ENCODE measurements at regions not wholly inside any gene's neighbourhood (a gene's known extent, or its start where the extent isn't known, plus 50 kb on each side); places are given as distances from the start of the nearest gene placed in this dataset.

- no peak for DNase-seq (ENCODE audit: low read depth)
Measured at GRCh38 chr7:17521437-17521836, 223.0 kb downstream of the AHR start.

- no peak for DNase-seq (ENCODE audit: low read depth)
Measured at GRCh38 chr7:17523813-17524739, 225.6 kb downstream of the AHR start.

GRCh38 chr7:17524746-17525145 is 226.3 kb downstream of the AHR start:
- no peak for DNase-seq (ENCODE audit: low read depth)

- DNase-seq (ENCODE audit: low read depth) = no peak
Measured at GRCh38 chr7:17526621-17527020, 228.2 kb downstream of the AHR start.

DNA sequence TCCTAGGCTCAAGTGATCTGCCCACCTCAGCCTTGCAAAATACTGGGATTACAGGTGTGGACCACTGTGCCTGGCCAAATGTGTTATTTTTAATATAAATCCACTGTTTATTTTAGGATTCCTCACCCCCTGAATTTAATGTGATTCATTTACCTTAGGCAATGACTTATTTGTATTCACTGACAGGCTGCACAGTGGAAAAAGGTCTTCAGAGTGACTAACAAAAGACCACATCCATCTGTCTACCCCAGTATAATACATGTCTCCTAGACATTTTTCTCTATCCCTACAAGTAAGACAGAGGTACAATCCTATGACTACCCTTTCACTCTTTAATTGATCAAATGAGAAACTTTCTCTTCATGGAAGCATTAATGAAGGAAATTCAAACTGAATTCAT is 230.2 kb downstream of the AHR start:
- DNase-seq (ENCODE audit: low read depth) = no peak

GRCh38 chr7:17530244-17530643 is 231.8 kb downstream of the AHR start:
- DNase-seq (ENCODE audit: low read depth) = no peak

DNA sequence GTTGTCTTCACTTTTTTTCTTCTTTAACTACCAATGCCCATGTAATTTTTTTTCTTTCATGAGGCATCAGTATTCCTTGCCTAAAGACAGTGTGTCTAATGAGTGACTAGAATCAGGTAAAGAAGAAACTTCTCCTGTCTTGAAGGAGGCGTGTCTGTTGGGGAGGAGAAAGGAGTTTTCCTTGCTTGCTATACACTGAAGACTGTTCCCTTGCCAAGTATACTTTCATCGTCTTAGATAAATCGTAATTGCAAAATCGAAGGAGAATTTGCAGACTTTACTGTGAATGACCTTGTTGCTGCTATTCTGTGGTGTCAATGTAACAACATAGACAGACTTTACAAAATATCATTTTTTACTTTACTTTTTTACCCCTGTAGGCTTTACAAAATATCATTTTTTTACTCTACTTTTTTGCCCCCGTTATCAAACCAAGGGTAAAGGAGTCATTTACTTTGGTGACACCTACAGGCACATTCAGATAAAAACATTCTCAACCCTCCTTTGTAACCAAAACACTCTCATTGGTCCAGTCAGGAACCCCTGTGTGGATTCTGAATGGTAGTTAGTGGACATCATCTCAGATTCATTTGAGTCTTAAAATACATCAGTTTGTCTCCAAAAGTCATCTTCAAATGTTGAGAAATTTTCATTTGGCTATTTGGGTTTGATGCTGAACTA is 232.4 kb downstream of the AHR start:
- no peak for DNase-seq (ENCODE audit: low read depth)

DNA sequence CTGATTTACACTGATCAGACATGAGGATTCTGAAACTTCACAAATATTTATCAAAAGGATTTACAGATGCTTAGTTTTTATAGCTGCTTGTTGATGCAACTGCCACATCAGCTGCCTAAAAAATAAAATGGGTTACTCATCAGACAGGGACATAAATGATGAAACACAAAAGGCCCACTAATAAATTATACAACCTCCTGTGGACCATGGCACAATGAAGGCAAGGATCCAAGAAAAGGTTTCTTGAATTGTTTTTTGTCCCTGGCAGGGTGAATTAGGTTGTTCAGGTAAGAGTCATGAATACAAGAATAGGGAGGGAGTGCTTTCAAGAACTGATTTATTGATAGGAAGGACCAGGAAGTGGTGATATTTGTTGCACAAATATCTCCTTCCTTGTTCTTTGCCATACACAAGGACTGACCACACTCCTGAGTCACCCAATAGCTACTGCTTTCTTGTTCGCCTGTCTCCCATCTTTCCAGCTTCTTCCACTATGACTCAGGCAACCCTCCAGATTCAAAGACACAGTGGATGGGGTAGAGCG is 234.5 kb downstream of the AHR start:
- DNase-seq (ENCODE audit: low read depth) = no peak

DNA sequence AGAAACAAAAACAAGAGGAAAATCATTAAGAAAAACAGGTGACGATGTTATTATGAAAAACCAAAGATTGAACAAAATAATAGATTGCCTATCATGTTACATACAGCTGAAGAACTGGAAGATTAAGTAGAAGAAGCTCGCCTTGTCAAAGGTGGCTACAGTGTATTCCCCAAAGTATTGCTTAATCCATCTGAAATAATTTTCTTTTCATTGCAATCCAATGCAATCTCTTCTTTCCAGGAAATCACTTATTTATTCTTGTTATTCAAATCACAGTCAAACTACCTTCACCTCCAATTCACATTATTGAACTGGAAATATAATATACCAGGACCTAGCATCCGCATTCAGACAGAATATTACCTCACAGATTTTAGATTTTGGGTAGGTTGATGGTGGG is 235.9 kb downstream of the AHR start:
- no peak for DNase-seq (ENCODE audit: low read depth)

- DNase-seq (ENCODE audit: low read depth) = no peak
Measured at GRCh38 chr7:17535776-17536175, 237.3 kb downstream of the AHR start.

- DNase-seq (ENCODE audit: low read depth) = no peak
Measured at GRCh38 chr7:17544401-17544800, 245.9 kb downstream of the AHR start.

DNA sequence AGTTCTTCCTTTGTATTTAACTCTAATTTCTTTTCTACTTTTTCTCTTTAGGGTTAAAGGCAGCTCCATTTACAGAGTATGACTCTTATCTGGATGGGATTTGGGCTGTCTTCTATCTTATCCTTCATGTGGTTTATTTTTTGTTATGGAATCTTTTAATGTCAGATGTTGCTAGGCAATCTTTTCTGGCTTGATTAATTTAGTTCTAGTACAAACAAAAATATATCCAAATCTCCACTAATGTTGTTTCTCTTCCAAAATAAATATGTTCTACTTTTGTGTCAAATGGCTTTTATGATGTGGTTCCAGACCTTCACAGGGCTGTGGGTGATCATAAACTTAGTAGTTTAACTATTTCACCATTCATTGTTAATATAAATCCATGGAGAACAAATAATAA is 246.9 kb downstream of the AHR start:
- DNase-seq (ENCODE audit: low read depth) = no peak

GRCh38 chr7:17546189-17546588 is 247.7 kb downstream of the AHR start:
- no peak for DNase-seq (ENCODE audit: low read depth)

DNA sequence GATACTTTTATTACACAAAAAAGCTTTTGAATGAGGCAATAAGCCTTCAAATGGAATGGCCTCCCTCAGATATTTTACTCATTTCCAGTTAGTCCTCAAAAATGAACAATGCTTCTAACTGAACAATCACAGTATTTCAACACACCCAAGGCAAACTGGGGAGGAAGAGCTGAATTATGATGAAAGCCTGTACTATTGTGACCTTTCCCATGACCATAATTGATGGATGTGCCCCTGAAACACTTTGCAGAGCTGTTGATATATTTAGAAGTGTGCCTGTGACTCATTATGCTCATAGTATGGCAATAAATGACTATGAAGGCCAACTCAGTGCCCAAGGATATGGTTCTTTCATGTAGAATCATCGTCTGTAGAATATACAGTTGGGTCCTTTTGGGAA is 248.1 kb downstream of the AHR start:
- DNase-seq (ENCODE audit: low read depth) = no peak

GRCh38 chr7:17548014-17548653 is 249.7 kb downstream of the AHR start:
- DNase-seq (ENCODE audit: low read depth) = no peak

GRCh38 chr7:17549406-17549805 is 251.0 kb downstream of the AHR start:
- DNase-seq (ENCODE audit: low read depth) = no peak

GRCh38 chr7:17552373-17552772 is 253.9 kb downstream of the AHR start:
- DNase-seq (ENCODE audit: low read depth) = no peak

DNA sequence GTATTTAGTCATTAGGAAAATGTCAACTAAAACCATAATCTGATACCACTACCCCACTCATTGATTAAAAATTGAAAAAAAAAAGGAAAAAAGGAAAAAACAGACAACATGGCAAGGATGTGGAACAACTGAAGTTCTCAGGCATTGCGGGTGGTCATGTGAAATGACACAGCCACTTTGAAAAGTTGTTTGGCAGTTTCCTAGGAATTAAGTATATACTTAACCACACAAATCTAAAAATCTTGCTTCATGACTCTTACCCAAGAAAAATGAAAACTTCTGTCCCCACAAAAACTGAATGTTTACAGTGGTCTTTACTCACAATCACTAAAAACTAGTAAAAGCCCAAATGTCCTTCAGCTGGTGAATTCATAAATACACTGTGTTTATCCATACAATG is 254.5 kb downstream of the AHR start:
- DNase-seq (ENCODE audit: low read depth) = no peak

GRCh38 chr7:17554341-17555015 is 256.0 kb downstream of the AHR start:
- no peak for DNase-seq (ENCODE audit: low read depth)

GRCh38 chr7:17556247-17556956 is 257.9 kb downstream of the AHR start:
- DNase-seq (ENCODE audit: low read depth) = no peak

DNA sequence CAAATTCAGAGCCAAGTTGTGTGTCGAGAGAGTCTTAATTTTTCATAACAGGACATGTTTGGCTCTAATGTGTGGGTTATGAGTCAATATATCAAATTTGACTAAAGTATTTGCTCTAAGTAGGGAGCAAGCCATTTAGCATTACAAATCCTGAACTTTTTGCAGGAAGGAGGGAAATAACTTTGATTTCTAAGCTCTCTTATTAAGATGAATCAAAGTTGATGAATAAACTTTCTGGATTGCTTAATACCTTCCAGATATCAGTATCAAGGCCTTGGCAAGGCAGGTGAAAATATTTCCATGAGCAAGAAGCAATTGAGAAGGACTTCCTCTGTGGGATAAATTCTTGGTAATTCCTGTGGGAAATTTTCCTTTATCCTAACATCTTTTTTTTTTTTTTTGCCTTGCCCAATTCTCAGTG is 258.8 kb downstream of the AHR start:
- no peak for DNase-seq (ENCODE audit: low read depth)

Measured in CMK (cell line).